ENCODE measurements at regions not wholly inside any gene's neighbourhood (a gene's known extent, or its start where the extent isn't known, plus 50 kb on each side); places are given as distances from the start of the nearest gene placed in this dataset.
A peak's percentile ranks its signal among the peaks of the same experiment; 100 is the strongest.

DNA sequence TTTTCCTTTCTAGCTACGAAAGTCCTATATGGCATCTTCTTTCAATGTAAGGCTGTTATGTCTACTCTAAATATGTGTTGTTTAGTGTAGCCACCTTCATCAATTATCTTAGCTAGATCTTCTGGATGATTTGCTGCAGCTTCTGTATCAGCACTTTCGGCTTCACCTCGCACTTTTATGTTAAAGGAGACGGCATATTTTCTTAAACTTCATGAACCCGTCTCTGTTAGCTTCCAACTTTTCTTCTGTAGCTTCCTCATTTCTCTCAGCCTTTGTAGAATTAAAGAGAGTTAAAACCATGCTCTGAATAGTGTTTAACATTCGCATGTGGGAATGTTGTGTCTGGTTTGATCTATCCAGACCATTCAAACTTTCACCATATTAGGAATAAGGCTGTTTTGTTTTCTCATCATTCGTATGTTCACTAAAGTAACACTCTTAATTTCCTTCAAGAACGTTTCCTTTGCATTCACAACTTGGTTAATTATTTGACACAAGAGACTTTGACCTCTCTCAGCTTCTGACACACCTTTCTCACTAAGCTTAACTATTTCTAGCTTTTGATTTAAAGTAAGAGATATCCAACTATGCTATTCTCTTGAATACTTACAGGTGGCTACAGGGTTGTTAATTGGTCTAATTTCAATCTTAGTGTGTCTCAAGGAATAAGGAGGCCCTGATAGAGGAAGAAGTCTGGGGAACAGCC lies 476.8 kb downstream of the GABRG1 start:
- DNase-seq = peak in 1 of 3 donors; percentile 17
- intact Hi-C loops (cut with DNase I, micrococcal nuclease) = no loop called here
- peak; percentile 89 for ATAC-seq
- Histone ChIP-seq H3K36me3 (ENCODE audit: low read depth) (no peaks in the 10 kb centered on the region), H3K4me3 (no peak overlapping the region), H3K4me1 (ENCODE audit: low read depth) (peaks cover 15% of the 10 kb centered on the region), H3K9me3 (no peaks in the 10 kb centered on the region)
- TF ChIP-seq, protein P1, sequence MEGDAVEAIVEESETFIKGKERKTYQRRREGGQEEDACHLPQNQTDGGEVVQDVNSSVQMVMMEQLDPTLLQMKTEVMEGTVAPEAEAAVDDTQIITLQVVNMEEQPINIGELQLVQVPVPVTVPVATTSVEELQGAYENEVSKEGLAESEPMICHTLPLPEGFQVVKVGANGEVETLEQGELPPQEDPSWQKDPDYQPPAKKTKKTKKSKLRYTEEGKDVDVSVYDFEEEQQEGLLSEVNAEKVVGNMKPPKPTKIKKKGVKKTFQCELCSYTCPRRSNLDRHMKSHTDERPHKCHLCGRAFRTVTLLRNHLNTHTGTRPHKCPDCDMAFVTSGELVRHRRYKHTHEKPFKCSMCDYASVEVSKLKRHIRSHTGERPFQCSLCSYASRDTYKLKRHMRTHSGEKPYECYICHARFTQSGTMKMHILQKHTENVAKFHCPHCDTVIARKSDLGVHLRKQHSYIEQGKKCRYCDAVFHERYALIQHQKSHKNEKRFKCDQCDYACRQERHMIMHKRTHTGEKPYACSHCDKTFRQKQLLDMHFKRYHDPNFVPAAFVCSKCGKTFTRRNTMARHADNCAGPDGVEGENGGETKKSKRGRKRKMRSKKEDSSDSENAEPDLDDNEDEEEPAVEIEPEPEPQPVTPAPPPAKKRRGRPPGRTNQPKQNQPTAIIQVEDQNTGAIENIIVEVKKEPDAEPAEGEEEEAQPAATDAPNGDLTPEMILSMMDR (IDR thresholded peaks at IDR 0.05) = no peak

DNA sequence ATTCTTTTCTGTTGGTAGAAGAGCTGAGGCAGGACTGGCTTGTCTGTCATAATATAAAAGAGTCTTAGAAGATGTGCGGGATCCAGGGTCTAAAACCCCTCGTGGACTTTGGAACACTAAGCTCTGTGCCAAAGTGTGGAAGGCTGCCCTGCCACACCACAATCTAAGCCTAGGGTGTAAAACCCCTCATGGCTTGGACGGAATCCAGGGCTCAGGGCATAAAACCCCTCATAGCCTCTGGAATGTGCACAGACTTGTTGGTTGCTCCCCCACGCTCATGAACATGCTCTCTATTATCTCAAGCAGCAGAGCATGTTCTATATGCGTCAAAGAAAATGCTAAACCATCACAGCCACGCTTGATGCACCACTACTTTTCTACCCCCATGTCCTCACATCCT lies 483.6 kb downstream of the GABRG1 start:
- Histone ChIP-seq H3K4me3 (no peak overlapping the region), H3K9me3 (no peaks in the 10 kb centered on the region), H3K36me3 (ENCODE audit: low read depth) (no peaks in the 10 kb centered on the region), H3K4me1 (ENCODE audit: low read depth) (peaks cover 4% of the 10 kb centered on the region)
- ATAC-seq (no peak), DNase-seq (peak in 1 of 3 donors; percentile 20)
- intact Hi-C loops (cut with DNase I, micrococcal nuclease) = no loop called here
- TF ChIP-seq, protein P1 (IDR thresholded peaks at IDR 0.05) = no peak

DNA sequence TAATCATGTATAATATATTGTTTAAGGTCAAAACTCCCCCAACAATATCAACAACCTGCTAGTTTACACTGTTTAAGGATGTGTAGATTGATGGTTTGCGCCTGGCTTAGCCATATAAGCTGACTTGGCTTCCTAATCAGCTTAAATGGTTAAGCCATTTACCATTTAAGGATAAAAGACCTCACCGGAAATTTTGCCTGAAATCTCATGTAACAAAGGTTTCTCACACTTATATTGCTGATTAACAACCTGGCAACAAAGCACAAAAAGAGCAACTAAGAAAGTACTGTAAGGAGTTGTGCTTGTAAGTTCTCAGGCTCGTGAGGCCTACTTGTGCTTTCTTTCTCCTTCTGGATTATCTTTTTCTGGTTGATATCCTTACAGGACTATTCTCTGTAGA lies 485.2 kb downstream of the GABRG1 start:
- Histone ChIP-seq H3K9me3 (no peaks in the 10 kb centered on the region), H3K36me3 (ENCODE audit: low read depth) (no peaks in the 10 kb centered on the region), H3K4me1 (ENCODE audit: low read depth) (peaks cover 4% of the 10 kb centered on the region), H3K4me3 (no peak overlapping the region)
- TF ChIP-seq, protein P1 (IDR thresholded peaks at IDR 0.05) = no peak
- peak; percentile 47 for ATAC-seq
- DNase-seq = no peak
- intact Hi-C loops (cut with DNase I, micrococcal nuclease) = no loop called here

DNA sequence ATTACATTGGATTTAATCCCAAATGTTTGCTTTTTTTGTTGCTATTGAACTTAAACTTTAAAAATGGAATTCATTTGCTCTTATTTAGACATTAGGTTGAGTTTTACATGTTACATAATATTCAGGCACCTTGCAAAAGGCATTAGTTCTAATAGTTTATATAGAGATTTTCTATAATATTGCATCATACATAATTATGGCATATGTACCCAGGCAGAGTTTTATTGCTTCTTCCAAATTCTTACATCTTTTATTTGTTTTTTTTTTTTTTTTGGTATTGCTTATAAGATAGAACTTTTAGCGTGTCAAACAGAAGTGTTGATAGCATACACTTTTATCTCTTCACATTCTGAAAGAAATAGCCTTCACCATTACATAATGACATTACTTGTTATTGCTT lies 487.7 kb downstream of the GABRG1 start:
- Histone ChIP-seq H3K9me3 (no peaks in the 10 kb centered on the region), H3K36me3 (ENCODE audit: low read depth) (no peaks in the 10 kb centered on the region), H3K4me3 (no peak overlapping the region), H3K4me1 (ENCODE audit: low read depth) (peaks cover 4% of the 10 kb centered on the region)
- intact Hi-C loops (cut with DNase I, micrococcal nuclease) = no loop called here
- TF ChIP-seq, protein P1 (IDR thresholded peaks at IDR 0.05) = no peak
- ATAC-seq (no peak), DNase-seq (no peak)

DNA sequence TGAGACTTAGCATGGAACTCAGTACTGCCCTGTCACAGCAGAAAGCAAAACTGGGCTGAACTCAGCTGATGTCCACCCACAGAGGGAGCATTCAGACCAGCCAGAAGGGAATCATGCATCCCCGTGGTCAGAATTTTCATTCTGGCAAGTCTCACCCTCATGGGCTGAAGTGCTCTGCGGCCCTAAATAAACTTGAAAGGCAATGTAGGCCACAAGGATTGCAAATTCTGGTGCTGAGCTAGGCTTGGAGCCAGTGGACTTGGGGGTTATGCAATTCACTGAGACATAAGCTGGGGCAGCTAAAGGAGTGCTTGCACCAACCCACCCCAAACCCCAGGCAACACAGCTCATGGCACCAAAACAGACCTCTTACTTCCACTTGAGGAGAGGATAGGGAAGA lies 494.1 kb downstream of the GABRG1 start:
- no peak for ATAC-seq

More for the DNA sequence above, 494.1 kb downstream of the GABRG1 start:
- DNase-seq = no peak
- TF ChIP-seq, protein P1 (IDR thresholded peaks at IDR 0.05) = no peak
- H3K36me3 ChIP-seq (ENCODE audit: low read depth) = no peaks in the 10 kb centered on the region
- intact Hi-C loops (cut with DNase I, micrococcal nuclease) = no loop called here
- H3K4me3 ChIP-seq = no peak overlapping the region
- no peaks in the 10 kb centered on the region for H3K4me1 ChIP-seq (ENCODE audit: low read depth)
- no peaks in the 10 kb centered on the region for H3K9me3 ChIP-seq
